ENCODE measurements at regions not wholly inside any gene's neighbourhood (a gene's known extent, or its start where the extent isn't known, plus 50 kb on each side); places are given as distances from the start of the nearest gene placed in this dataset.

DNA sequence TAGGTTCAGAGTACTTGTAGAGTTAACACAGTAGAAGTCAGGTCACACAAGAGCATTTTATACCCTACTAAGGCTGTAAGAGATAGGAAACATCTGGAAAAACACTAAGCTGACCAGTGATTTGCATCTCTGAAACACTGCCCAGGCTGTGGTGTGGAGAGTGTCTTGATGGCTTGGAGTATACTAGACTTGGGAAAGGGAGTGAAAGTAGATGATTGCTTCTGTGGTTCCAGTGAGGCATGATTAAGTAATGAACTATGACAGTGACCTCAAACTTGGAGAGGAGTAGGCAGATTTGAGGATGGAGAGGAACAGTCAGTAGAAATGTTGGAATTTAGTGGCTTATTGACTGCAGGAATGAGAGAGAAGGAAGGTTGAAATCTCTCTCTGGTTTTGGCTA, 201.2 kb downstream of the FLRT2 start:
- TF ChIP-seq, protein P1, sequence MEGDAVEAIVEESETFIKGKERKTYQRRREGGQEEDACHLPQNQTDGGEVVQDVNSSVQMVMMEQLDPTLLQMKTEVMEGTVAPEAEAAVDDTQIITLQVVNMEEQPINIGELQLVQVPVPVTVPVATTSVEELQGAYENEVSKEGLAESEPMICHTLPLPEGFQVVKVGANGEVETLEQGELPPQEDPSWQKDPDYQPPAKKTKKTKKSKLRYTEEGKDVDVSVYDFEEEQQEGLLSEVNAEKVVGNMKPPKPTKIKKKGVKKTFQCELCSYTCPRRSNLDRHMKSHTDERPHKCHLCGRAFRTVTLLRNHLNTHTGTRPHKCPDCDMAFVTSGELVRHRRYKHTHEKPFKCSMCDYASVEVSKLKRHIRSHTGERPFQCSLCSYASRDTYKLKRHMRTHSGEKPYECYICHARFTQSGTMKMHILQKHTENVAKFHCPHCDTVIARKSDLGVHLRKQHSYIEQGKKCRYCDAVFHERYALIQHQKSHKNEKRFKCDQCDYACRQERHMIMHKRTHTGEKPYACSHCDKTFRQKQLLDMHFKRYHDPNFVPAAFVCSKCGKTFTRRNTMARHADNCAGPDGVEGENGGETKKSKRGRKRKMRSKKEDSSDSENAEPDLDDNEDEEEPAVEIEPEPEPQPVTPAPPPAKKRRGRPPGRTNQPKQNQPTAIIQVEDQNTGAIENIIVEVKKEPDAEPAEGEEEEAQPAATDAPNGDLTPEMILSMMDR (IDR thresholded peaks at IDR 0.05; ENCODE audit: low read depth, low read length): no peak
- POLR2A ChIA-PET: no interaction called here
- CTCF ChIA-PET: no interaction called here
- Histone ChIP-seq H3K4me3 (ENCODE audit: low read depth, low read length) (no peak overlapping the region), H3K9me3 (ENCODE audit: control insufficient read depth, insufficient read depth, low read length) (no peaks in the 10 kb centered on the region), H3K27me3 (ENCODE audit: control insufficient read depth, insufficient read depth, low read length) (no peaks in the 10 kb centered on the region), H3K27ac (ENCODE audit: low read depth, low read length) (no peak overlapping the region)
- DNase-seq (ENCODE audit: low read depth, low spot score): peak; percentile 11

DNA sequence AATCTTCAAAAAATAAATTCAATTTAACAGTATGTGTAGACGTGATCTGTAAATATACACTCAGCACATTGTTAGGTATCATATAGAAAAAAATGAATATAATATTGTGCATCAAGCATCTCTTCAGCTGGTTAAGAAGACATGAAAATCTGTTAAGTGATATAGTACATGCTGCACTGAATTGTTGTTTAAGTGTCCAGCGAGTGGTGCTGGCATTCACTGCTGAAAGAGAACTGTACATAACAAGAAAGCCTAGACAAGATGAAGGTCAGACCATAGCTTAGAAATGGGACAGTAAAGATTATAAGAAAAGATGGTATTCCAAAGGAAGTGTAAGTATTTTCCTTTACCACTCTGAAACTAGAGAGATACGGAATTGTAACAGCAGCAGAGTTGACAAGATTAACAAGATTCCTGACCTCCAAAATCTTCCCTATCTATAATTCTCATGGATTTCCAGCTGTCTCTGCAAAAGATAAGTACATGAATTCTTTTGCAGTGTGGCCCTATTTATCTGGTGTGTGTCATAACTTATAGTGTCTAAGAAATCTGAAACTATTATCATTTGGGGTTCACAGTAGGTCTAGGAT, 198.6 kb downstream of the FLRT2 start:
- H3K9me3 ChIP-seq (ENCODE audit: control insufficient read depth, insufficient read depth, low read length): no peaks in the 10 kb centered on the region
- TF ChIP-seq, protein P1 (IDR thresholded peaks at IDR 0.05; ENCODE audit: low read depth, low read length): no peak
- DNase-seq (ENCODE audit: low read depth, low spot score): no peak
- ChIA-PET CTCF (no interaction called here), POLR2A (no interaction called here)
- H3K4me3 ChIP-seq (ENCODE audit: low read depth, low read length): no peak overlapping the region
- H3K27me3 ChIP-seq (ENCODE audit: control insufficient read depth, insufficient read depth, low read length): no peaks in the 10 kb centered on the region
- no peak overlapping the region for H3K27ac ChIP-seq (ENCODE audit: low read depth, low read length)

DNA sequence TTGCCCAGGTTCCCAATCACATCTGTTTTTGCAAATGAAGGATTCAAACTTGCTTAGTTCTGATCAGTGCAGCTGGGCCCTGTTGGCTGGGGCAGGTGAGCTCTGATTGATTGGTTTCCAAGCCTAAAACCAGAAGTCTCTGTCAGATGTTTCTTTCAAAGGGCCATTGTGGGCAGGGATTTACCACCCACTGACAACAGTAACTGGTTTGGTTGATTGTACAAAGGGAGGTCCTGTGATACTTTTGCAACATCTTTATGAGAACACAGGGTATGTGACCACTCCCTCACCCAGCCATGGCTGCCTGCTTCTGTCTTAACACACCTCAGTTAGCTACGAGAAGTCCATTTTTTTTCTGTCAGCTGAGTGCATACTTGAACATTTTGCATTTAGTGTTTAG, 184.1 kb downstream of the FLRT2 start:
- H3K4me3 ChIP-seq (ENCODE audit: low read depth, low read length): no peak overlapping the region
- H3K27me3 ChIP-seq (ENCODE audit: control insufficient read depth, insufficient read depth, low read length): no peaks in the 10 kb centered on the region
- H3K9me3 ChIP-seq (ENCODE audit: control insufficient read depth, insufficient read depth, low read length): 0 out of 2 replicates have a peak, but pooled peaks cover 2% of the 10 kb centered on the region
- no peak for DNase-seq (ENCODE audit: low read depth, low spot score)
- POLR2A ChIA-PET: no interaction called here
- TF ChIP-seq, protein P1 (IDR thresholded peaks at IDR 0.05; ENCODE audit: low read depth, low read length): no peak
- H3K27ac ChIP-seq (ENCODE audit: low read depth, low read length): no peak overlapping the region
- CTCF ChIA-PET: no interaction called here

GRCh38 chr14:85711620-85712019, 181.7 kb downstream of the FLRT2 start:
- DNase-seq (ENCODE audit: low read depth, low spot score): no peak
- POLR2A ChIA-PET: no interaction called here

More at GRCh38 chr14:85711620-85712019, 181.7 kb downstream of the FLRT2 start:
- TF ChIP-seq, protein P1 (IDR thresholded peaks at IDR 0.05; ENCODE audit: low read depth, low read length): no peak
- Histone ChIP-seq H3K9me3 (ENCODE audit: control insufficient read depth, insufficient read depth, low read length) (no peaks in the 10 kb centered on the region), H3K4me3 (ENCODE audit: low read depth, low read length) (no peak overlapping the region), H3K27me3 (ENCODE audit: control insufficient read depth, insufficient read depth, low read length) (no peaks in the 10 kb centered on the region), H3K27ac (ENCODE audit: low read depth, low read length) (no peak overlapping the region)
- CTCF ChIA-PET: no interaction called here

Measured in AG04450 (cell line).